ENCODE measurements at regions not wholly inside any gene's neighbourhood (a gene's known extent, or its start where the extent isn't known, plus 50 kb on each side); places are given as distances from the start of the nearest gene placed in this dataset.

GRCh38 chr20:54382419-54382818, 93.0 kb upstream of the DOK5 start:
- TF ChIP-seq, protein P1, sequence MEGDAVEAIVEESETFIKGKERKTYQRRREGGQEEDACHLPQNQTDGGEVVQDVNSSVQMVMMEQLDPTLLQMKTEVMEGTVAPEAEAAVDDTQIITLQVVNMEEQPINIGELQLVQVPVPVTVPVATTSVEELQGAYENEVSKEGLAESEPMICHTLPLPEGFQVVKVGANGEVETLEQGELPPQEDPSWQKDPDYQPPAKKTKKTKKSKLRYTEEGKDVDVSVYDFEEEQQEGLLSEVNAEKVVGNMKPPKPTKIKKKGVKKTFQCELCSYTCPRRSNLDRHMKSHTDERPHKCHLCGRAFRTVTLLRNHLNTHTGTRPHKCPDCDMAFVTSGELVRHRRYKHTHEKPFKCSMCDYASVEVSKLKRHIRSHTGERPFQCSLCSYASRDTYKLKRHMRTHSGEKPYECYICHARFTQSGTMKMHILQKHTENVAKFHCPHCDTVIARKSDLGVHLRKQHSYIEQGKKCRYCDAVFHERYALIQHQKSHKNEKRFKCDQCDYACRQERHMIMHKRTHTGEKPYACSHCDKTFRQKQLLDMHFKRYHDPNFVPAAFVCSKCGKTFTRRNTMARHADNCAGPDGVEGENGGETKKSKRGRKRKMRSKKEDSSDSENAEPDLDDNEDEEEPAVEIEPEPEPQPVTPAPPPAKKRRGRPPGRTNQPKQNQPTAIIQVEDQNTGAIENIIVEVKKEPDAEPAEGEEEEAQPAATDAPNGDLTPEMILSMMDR (IDR thresholded peaks at IDR 0.05): no peak
- no peak for TF ChIP-seq HDAC2 (IDR thresholded peaks at IDR 0.05)
- TF ChIP-seq, protein P2, sequence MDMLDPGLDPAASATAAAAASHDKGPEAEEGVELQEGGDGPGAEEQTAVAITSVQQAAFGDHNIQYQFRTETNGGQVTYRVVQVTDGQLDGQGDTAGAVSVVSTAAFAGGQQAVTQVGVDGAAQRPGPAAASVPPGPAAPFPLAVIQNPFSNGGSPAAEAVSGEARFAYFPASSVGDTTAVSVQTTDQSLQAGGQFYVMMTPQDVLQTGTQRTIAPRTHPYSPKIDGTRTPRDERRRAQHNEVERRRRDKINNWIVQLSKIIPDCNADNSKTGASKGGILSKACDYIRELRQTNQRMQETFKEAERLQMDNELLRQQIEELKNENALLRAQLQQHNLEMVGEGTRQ (IDR thresholded peaks at IDR 0.05): no peak
